HG03521 (cell line): ENCODE measurements at regions not wholly inside any gene's neighbourhood (a gene's known extent, or its start where the extent isn't known, plus 50 kb on each side); places are given as distances from the start of the nearest gene placed in this dataset.
"Not testable (repeated sequence)": the region's sequence is repeated elsewhere in the genome, so short reads cannot be mapped to it uniquely, and the experiment has no call there.

Experiments
- ATAC-seq: cut with Tn5 transposase; IDR thresholded peaks from one replicate; pipeline ENCODE4 v1.9.1; 2021; ENCODE audit warnings: mild to moderate bottlenecking, moderate library complexity; ENCODE audit not compliant: unreplicated experiment

GRCh38 chr12:105861227-105861626 lies 277.5 kb downstream of the NUAK1 start:
- ATAC-seq, result no peak

GRCh38 chr12:105862163-105862821 lies 276.5 kb downstream of the NUAK1 start:
- no peak for ATAC-seq

GRCh38 chr12:105864316-105864715 lies 274.4 kb downstream of the NUAK1 start:
- no peak for ATAC-seq

- ATAC-seq, result no peak
Measured at GRCh38 chr12:105864901-105865300, 273.9 kb downstream of the NUAK1 start.

GRCh38 chr12:105865886-105866285 lies 272.9 kb downstream of the NUAK1 start:
- ATAC-seq, result no peak

- ATAC-seq, result no peak
Measured at GRCh38 chr12:105874121-105874520, 264.6 kb downstream of the NUAK1 start.

GRCh38 chr12:105876396-105876927 lies 262.3 kb downstream of the NUAK1 start:
- no peak for ATAC-seq

GRCh38 chr12:105878964-105879363 lies 259.8 kb downstream of the NUAK1 start:
- no peak for ATAC-seq

GRCh38 chr12:105880824-105881388 lies 257.8 kb downstream of the NUAK1 start:
- ATAC-seq, result no peak

GRCh38 chr12:105882404-105882803 lies 256.4 kb downstream of the NUAK1 start:
- no peak for ATAC-seq

GRCh38 chr12:105887131-105887530 lies 251.6 kb downstream of the NUAK1 start:
- no peak for ATAC-seq

GRCh38 chr12:105888696-105889095 lies 250.1 kb downstream of the NUAK1 start:
- ATAC-seq, result no peak

- ATAC-seq, result no peak
Measured at GRCh38 chr12:105892362-105892910, 246.3 kb downstream of the NUAK1 start.

GRCh38 chr12:105895197-105895832 lies 243.4 kb downstream of the NUAK1 start:
- not testable (repeated sequence) for ATAC-seq

GRCh38 chr12:105897311-105897725 lies 241.4 kb downstream of the NUAK1 start:
- no peak for ATAC-seq

GRCh38 chr12:105898271-105898670 lies 240.5 kb downstream of the NUAK1 start:
- ATAC-seq, result not testable (repeated sequence)

- ATAC-seq, result no peak
Measured at GRCh38 chr12:105899589-105899988, 239.2 kb downstream of the NUAK1 start.

GRCh38 chr12:105906561-105906960 lies 232.2 kb downstream of the NUAK1 start:
- no peak for ATAC-seq

GRCh38 chr12:105907982-105908381 lies 230.8 kb downstream of the NUAK1 start:
- no peak for ATAC-seq

- no peak for ATAC-seq
Measured at GRCh38 chr12:105910030-105910429, 228.7 kb downstream of the NUAK1 start.

GRCh38 chr12:105911966-105912365 lies 226.8 kb downstream of the NUAK1 start:
- no peak for ATAC-seq
